Fibroblast of pulmonary artery (primary cell): ENCODE measurements at regions not wholly inside any gene's neighbourhood (a gene's known extent, or its start where the extent isn't known, plus 50 kb on each side); places are given as distances from the start of the nearest gene placed in this dataset.

Experiments
- DNase-seq: peaks from one replicate; pipeline ENCODE4 v3.0.0-alpha.2; 2010; ENCODE audit warnings: low read depth
- H3K4me3 ChIP-seq: replicated peaks from 2 replicates; pipeline ENCODE4 v1.5.1; 2011; ENCODE audit warnings: low read depth, mild to moderate bottlenecking, control low read depth, low read length, moderate library complexity
- CTCF ChIP-seq: IDR thresholded peaks from 2 replicates; pipeline ENCODE4 v1.5.1; 2011; ENCODE audit warnings: mild to moderate bottlenecking, control low read depth, low read length, inconsistent platforms; ENCODE audit errors: missing control alignments

- no peak overlapping the region for H3K4me3 ChIP-seq
- TF ChIP-seq CTCF: no peak
- no peak for DNase-seq
Measured at GRCh38 chr16:88318521-88318920, 64.2 kb upstream of the ZNF469 start.

GRCh38 chr16:88319116-88319965, 63.4 kb upstream of the ZNF469 start:
- TF ChIP-seq CTCF: no peak
- DNase-seq: no peak
- no peak overlapping the region for H3K4me3 ChIP-seq

- TF ChIP-seq CTCF: no peak
- no peak overlapping the region for H3K4me3 ChIP-seq
- no peak for DNase-seq
Measured at GRCh38 chr16:88320947-88321634, 61.7 kb upstream of the ZNF469 start.

GRCh38 chr16:88321635-88322499, 60.9 kb upstream of the ZNF469 start:
- no peak overlapping the region for H3K4me3 ChIP-seq
- TF ChIP-seq CTCF: no peak
- DNase-seq: no peak

GRCh38 chr16:88322500-88322970, 60.2 kb upstream of the ZNF469 start:
- no peak overlapping the region for H3K4me3 ChIP-seq
- DNase-seq: no peak
- TF ChIP-seq CTCF: no peak

GRCh38 chr16:88323041-88323440, 59.7 kb upstream of the ZNF469 start:
- no peak for TF ChIP-seq CTCF
- DNase-seq: no peak
- no peak overlapping the region for H3K4me3 ChIP-seq
